ENCODE measurements at regions not wholly inside any gene's neighbourhood (a gene's known extent, or its start where the extent isn't known, plus 50 kb on each side); places are given as distances from the start of the nearest gene placed in this dataset.
A peak's percentile ranks its signal among the peaks of the same experiment; 100 is the strongest.
"Not testable (repeated sequence)": the region's sequence is repeated elsewhere in the genome, so short reads cannot be mapped to it uniquely, and the experiment has no call there.

DNA sequence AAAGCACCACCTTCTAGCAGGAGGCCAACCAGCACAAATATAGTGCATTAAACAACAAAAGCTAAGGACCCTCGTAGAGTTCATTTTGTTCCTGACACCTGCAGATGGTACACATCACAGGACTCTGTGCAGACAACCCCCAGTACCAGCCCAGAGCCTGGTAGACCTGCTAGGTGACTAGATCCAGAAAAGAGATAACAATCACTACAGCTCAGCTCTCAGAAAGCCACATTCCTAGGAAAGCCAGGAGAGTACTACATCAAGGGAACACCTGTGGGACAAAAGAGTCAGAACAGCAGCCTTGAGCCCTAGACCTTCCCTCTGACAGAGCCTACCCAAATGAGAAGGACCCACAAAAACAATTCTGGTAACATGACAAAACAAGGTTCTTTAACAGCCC lies 344.7 kb upstream of the PTBP2 start:
- DNase-seq: no peak

- no peak for DNase-seq
These were observed 337.0 kb upstream of the PTBP2 start for GRCh38 chr1:96384611-96385010.

GRCh38 chr1:96387785-96388184 lies 333.8 kb upstream of the PTBP2 start:
- DNase-seq: no peak

- DNase-seq: no peak
These were observed 332.9 kb upstream of the PTBP2 start for GRCh38 chr1:96388421-96389310.

DNA sequence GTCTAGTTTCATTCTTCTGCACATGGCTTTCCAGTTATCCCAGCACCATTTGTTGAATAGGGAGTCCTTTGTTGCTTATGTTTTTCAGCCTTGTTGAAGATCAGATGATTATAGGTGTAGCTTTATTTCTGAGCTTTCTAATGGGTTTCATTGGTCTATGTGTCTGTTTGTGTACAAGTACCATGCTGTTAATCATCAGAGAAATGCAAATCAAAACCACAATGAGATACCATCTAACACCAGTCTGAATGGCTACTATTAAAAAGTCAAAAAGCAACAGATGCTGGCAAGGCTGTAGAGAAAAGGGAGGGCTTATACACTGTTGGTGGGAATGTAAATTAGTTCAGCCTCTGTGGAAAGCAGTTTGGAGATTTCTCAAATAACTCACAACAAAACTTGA lies 321.5 kb upstream of the PTBP2 start:
- peak; percentile 32 for DNase-seq

DNA sequence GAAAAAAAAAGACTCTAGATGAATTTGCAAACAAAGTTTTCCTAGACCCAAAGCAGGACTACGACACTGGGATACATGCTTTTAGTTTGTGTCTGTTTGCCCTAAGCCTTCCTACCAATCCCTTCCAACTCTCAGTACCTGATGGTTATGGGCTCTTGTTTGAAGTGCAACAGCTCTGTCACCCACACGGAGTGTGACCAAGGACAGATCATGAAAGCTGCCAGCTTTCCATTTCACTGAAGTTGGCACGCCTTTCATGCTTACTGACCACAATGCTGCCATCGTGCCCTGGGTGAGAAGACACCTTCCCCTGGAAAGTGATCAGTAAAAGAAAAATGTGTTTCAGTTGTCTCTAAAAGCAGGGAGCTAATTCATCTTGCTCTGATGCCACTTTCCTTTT lies 312.5 kb upstream of the PTBP2 start:
- no peak for DNase-seq

GRCh38 chr1:96409689-96410088 lies 311.9 kb upstream of the PTBP2 start:
- no peak for DNase-seq

- no peak for DNase-seq
These were observed 310.6 kb upstream of the PTBP2 start for GRCh38 chr1:96411006-96411405.

- no peak for DNase-seq
These were observed 307.0 kb upstream of the PTBP2 start for GRCh38 chr1:96414598-96414997.

GRCh38 chr1:96416111-96416595 lies 305.4 kb upstream of the PTBP2 start:
- DNase-seq: no peak

GRCh38 chr1:96416701-96417444 lies 304.7 kb upstream of the PTBP2 start:
- no peak for DNase-seq

DNA sequence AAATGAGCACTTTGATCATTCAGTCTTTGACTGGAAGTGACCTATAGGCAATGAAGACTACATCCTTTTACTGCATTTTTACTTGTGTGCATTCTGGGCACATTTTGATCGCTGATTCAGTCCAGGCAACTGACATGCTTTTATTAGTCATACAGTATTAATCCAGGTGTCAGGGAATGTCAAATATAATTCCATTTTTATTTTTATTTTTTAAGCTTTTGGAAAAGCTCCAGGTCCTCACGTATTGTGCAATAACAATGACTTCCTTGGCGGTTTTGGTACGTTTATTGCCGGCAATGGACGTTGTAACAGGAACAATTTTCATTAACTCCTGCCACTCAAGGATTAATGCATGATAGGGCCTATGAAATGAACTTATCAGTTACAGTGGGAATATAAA lies 302.6 kb upstream of the PTBP2 start:
- no peak for DNase-seq

- no peak for DNase-seq
These were observed 296.7 kb upstream of the PTBP2 start for GRCh38 chr1:96424877-96425276.

- DNase-seq: no peak
These were observed 296.0 kb upstream of the PTBP2 start for GRCh38 chr1:96425382-96426129.

DNA sequence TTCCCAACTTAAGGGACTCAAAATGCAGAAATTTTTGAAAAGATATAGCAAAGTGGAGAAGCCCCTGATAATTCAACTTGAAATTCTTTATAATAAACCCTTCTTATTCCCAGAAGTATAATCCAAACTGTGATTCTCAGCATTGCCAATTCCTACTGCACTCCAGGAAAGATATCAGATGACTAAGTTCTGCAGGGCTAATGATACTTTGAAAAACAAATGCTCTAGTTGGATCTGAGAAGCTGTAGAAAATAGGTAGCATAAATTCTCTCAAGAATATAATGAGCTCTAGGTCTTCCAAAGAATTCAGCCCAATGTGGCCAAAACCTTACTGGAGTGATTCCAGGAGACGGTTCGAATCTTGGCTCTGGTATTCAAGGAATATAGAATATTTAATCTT lies 294.0 kb upstream of the PTBP2 start:
- no peak for DNase-seq

DNA sequence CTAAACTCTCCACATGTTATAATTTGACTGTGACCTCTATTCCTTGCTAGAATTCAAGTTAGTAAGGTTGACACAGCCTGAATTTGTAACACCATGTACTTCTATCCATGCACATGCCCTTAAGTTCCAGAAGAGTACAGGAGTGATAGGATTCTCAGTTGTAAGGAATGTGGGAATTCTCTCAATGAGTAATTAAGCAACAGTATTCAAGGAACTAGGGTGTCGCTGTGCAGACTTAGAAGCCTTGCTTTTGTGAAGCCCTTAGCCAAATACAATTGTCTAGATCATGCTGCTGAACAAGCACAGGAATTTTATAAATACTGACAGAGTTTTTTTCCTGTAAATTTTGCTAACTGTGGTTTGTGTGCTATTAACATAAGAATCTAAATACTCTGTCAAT lies 276.3 kb upstream of the PTBP2 start:
- no peak for DNase-seq

- no peak for DNase-seq
These were observed 257.5 kb upstream of the PTBP2 start for GRCh38 chr1:96464066-96464465.

DNA sequence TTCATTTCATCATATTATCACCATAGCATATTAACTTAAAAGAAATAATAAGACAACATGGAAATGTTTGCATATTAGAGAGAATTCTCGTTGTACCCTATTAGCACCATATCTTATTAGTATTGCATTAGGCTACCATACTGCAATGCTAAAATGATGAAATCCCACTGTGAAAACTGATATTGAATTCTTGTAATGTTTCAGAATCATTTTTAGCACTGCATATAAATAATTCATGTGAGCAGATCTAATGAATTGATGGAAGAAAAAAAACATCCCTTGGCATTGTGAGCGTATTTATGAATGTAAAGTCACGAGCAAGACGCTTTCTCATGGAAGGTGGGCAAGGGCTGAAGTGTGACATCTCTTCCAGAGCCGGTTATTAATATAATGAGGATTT lies 257.1 kb upstream of the PTBP2 start:
- no peak for DNase-seq

DNA sequence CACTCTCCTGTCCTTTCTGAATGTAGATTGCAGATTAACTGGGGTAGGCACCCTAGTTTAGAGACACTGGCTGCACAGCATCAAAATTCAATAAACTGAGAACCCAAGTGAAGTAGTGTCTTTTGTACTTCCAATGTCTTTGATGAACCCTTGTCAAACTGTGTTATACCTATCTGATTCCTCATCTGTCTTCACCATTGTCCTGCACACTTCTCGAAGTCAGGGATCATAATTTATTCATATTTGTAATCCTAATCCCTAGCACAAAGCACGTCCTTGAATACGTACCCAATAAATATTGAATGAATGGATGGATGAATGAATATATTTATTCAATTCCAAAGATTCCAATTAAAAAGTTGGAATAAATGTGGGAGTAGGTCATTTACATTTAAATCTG lies 256.6 kb upstream of the PTBP2 start:
- DNase-seq: no peak

DNA sequence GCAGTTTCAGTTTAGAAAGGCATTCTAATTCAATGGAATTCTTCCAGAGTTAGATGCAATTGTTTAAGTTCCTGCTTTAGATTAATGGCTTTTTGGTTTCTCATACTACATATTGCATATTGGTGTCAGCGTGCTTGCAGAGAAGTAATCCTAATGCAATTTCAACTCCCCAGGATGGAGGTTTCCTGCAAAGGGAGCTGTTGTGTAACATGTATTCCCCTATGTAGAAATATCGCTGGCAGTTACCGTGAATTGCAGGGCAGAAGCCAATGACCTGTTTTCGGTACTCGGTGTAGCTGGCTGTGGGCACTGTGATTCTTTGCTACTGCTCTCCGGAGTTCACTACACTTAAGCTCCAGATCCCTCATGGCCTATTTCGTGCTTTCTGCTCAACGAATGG lies 256.1 kb upstream of the PTBP2 start:
- no peak for DNase-seq

DNA sequence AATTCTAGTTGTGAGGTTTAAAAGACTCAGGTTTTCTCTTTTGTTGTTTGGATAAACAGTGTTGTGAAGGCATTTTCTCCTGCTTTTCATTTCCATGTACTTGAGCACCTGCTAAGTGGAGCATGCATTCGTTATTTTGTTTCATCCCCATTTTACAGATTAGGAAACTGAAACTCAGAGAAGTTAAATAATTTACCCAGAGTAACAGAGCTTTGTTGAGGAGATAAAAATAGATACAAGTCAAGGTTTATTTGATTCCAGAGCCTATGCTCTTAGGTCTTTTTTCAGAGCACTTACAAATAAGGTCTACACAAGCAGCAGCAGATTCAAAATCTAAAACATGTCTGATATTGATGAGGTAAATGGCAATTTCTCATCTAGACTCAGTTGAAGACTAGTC lies 254.7 kb upstream of the PTBP2 start:
- no peak for DNase-seq

DNA sequence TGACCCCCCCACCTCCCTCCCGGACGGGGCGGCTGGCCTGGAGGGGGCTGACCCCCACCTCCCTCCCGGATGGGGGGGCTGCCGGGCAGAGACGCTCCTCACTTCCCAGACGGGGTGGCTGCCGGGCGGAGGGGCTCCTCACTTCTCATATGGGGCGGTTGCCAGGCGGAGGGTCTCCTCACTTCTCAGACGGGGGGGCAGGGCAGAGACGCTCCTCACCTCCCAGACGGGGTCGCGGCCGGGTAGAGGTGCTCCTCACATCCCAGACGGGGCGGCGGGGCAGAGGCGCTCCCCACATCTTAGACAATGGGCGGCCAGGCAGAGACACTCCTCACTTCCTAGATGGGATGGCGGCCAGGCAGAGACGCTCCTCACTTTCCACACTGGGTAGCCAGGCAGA lies 251.9 kb upstream of the PTBP2 start:
- not testable (repeated sequence) for DNase-seq

DNA sequence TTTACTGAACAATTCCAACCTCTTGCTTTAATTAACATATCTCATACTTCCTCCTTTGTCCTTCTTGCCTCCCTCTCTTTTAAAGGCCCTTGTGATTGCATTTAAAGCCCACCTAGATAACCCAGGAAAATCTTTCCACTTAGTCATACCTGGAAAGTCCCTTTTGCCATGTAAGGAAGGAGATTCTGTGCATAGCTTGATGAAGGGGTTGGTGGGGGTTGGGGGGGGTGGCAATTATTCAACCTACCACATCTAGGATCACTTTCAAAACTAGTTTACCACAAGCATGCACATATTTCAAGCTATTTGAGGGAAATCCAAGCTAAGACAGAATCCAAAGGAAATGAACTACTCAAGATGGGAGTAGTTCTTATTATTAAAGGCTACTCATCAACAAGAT lies 249.1 kb upstream of the PTBP2 start:
- DNase-seq: no peak
